ENCODE measurements at regions not wholly inside any gene's neighbourhood (a gene's known extent, or its start where the extent isn't known, plus 50 kb on each side); places are given as distances from the start of the nearest gene placed in this dataset.

DNA sequence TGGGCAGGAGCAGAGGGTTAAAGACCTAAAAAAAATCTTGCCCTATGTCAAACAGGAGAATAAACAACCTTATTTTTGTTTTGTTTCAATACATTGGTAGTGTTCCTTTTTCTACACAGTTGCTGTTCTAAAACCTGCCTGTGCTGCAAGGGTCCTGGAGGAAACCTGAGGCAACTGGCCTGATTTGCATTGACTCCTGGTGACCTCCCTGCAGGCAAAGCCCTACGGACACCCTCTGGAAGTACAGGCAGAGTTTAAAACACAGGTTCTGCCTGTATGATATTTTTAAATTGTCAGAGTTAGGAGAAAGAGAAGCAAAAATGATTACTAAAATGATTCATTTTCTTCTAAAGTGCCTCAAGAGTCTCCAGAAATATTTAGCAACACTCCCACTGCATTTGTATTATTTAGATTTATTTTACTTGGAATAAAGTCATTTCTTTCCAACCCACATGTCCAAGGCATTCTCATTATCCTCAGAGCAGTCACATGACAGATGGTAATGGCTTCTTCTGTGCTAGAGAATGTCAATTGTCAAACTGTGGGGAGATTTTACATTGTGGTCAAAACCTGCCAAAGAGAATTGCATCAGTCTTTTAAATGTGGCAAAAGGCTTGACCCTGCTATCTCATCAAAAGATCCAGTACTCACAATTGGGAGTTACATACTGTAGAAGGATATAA, 559.6 kb downstream of the CETN3 start:
- DNase-seq (ENCODE audit: low read depth in 2 of 2) = peak in 1 of 2 donors; percentile 34
- no peak overlapping the region for H3K4me3 ChIP-seq (replicated peaks in 1 of 2; ENCODE audit: low read depth in 2 of 2, low read length in 2 of 2)
- TF ChIP-seq, protein P1, sequence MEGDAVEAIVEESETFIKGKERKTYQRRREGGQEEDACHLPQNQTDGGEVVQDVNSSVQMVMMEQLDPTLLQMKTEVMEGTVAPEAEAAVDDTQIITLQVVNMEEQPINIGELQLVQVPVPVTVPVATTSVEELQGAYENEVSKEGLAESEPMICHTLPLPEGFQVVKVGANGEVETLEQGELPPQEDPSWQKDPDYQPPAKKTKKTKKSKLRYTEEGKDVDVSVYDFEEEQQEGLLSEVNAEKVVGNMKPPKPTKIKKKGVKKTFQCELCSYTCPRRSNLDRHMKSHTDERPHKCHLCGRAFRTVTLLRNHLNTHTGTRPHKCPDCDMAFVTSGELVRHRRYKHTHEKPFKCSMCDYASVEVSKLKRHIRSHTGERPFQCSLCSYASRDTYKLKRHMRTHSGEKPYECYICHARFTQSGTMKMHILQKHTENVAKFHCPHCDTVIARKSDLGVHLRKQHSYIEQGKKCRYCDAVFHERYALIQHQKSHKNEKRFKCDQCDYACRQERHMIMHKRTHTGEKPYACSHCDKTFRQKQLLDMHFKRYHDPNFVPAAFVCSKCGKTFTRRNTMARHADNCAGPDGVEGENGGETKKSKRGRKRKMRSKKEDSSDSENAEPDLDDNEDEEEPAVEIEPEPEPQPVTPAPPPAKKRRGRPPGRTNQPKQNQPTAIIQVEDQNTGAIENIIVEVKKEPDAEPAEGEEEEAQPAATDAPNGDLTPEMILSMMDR (IDR thresholded peaks at IDR 0.05; ENCODE audit: low read depth, low read length) = no peak

GRCh38 chr5:89847743-89848142, 561.8 kb downstream of the CETN3 start:
- peak in 1 of 2 donors; percentile 18 for DNase-seq (ENCODE audit: low read depth in 2 of 2)
- TF ChIP-seq, protein P1 (IDR thresholded peaks at IDR 0.05; ENCODE audit: low read depth, low read length) = no peak
- H3K4me3 ChIP-seq (replicated peaks in 1 of 2; ENCODE audit: low read depth in 2 of 2, low read length in 2 of 2) = no peak overlapping the region

DNA sequence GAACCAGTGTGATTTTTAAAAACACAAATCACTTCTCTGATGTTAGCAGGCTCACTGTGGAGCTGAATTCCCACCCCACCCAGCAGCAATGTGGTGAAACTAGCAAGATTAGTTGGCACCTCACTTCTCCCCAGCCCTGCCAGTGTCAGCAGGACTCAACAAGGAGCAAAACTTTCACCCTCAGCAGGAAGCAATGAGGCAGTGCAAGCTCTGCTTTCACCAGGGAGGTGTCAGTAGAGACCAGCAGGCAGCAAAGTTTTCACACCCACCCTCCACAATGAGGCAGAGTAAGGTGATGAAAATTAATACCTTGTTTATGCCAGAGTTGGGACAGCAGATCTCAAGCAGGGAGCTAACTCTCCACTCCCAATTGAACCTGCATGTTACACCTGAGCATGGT, 565.0 kb downstream of the CETN3 start:
- TF ChIP-seq, protein P1 (IDR thresholded peaks at IDR 0.05; ENCODE audit: low read depth, low read length) = no peak
- no peak overlapping the region for H3K4me3 ChIP-seq (replicated peaks in 1 of 2; ENCODE audit: low read depth in 2 of 2, low read length in 2 of 2)
- peak in 1 of 2 donors; percentile 5 for DNase-seq (ENCODE audit: low read depth in 2 of 2)

- peak in 1 of 2 donors; percentile 12 for DNase-seq (ENCODE audit: low read depth in 2 of 2)
- no peak overlapping the region for H3K4me3 ChIP-seq (replicated peaks in 1 of 2; ENCODE audit: low read depth in 2 of 2, low read length in 2 of 2)
- TF ChIP-seq, protein P1 (IDR thresholded peaks at IDR 0.05; ENCODE audit: low read depth, low read length) = no peak
Observed at GRCh38 chr5:89842531-89842930, 567.0 kb downstream of the CETN3 start.

DNA sequence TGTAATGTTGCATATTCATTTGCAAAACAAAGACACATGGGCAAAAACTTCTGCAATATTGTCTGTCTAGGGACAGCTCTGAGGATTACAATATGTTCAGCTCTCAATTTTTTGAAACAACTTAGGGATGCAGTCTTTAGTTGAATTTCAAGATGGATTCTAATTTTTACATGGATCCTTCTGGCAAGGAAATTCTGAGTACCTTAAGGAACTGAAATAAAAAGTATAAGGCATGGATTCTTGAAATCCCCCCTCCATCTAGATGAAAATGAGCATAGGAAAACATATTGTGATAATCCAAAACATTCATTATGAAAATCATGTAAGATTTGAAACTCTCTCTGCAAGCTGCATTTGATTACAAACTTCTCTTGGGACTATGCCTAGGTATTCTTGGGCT, 568.6 kb downstream of the CETN3 start:
- no peak overlapping the region for H3K4me3 ChIP-seq (replicated peaks in 1 of 2; ENCODE audit: low read depth in 2 of 2, low read length in 2 of 2)
- no peak for DNase-seq (ENCODE audit: low read depth in 2 of 2)
- TF ChIP-seq, protein P1 (IDR thresholded peaks at IDR 0.05; ENCODE audit: low read depth, low read length) = no peak

DNA sequence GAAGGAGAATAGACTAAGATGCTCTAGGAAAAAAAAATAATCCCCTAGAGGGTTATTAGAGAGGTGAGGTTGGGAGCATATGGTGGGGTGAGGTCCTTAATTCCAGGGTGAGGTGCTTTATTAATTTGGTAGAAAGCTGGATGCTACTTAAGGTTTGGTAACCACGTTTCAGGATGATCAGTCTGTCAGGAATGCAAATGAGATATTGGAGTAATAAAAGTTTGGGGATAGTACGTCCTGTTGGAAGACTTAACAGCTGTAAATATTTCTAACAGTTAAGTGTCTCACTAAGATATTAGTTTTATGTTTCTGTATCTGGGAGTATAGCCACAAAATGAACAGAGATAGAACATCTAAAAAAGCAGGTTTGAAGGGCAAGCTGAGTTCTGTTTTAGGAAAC, 578.9 kb downstream of the CETN3 start:
- TF ChIP-seq, protein P1 (IDR thresholded peaks at IDR 0.05; ENCODE audit: low read depth, low read length) = no peak
- H3K4me3 ChIP-seq (replicated peaks in 1 of 2; ENCODE audit: low read depth in 2 of 2, low read length in 2 of 2) = no peak overlapping the region
- no peak for DNase-seq (ENCODE audit: low read depth in 2 of 2)

DNA sequence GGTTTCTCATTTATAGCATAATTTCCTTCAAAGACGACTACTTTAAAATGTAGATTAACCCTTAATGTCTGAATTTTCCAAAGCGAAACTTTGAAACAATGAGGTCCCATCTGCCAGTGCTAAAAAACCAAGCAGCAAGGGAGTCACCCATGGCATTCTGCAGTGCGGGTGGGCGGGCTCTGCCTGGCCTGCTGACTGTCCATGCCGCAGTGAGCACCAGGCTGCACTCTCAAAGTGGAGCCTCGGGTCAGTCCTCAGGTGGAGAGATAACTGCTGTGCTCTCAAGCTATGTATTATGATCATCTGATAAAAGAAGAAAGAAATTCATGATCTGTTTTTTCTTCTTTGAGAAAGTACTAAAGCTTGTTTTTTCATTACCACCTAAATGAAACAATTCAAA, 581.6 kb downstream of the CETN3 start:
- TF ChIP-seq, protein P1 (IDR thresholded peaks at IDR 0.05; ENCODE audit: low read depth, low read length) = no peak
- H3K4me3 ChIP-seq (replicated peaks in 1 of 2; ENCODE audit: low read depth in 2 of 2, low read length in 2 of 2) = no peak overlapping the region
- no peak for DNase-seq (ENCODE audit: low read depth in 2 of 2)

All from cardiac fibroblast (primary cell).